Cardiac muscle cell (in vitro differentiated cells and primary cell): ENCODE measurements at regions not wholly inside any gene's neighbourhood (a gene's known extent, or its start where the extent isn't known, plus 50 kb on each side); places are given as distances from the start of the nearest gene placed in this dataset.

Experiments used
- DNase-seq, 2 donors: peaks; one replicate each; pipeline versions ENCODE4 v3.0.0 to v3.0.0-alpha.2; 2010 to 2017; ENCODE audit warnings: low read depth in 1 of 2, low spot score in 1 of 2
- H3K27ac ChIP-seq: fragments of 200-600 bp; sonication (generic); 2 replicates; pipeline ENCODE4 v1.5.1; 2016
- H3K27me3 ChIP-seq: fragments of 200-600 bp; sonication (generic); 2 replicates; pipeline ENCODE4 v1.6.0; 2016; ENCODE audit warnings: control low read depth
- H3K36me3 ChIP-seq: fragments of 200-600 bp; sonication (generic); 2 replicates; pipeline ENCODE4 v1.5.1; 2016; ENCODE audit warnings: control low read depth
- H3K4me1 ChIP-seq: fragments of 200-600 bp; sonication (generic); 2 replicates; pipeline ENCODE4 v1.8.1; 2017; ENCODE audit warnings: low read depth, mild to moderate bottlenecking, mixed run types
- H3K4me3 ChIP-seq: fragments of 200-600 bp; sonication (generic); 2 replicates; pipeline ENCODE4 v1.5.1; 2016; ENCODE audit warnings: mild to moderate bottlenecking
- H3K9me3 ChIP-seq: fragments of 200-600 bp; sonication (generic); 2 replicates; pipeline ENCODE4 v1.5.1; 2017; ENCODE audit warnings: low read depth, mild to moderate bottlenecking, control low read depth
- TF ChIP-seq, protein P1 (sequence below): IDR thresholded peaks from 2 replicates; pipeline ENCODE4 v1.5.1; 2012; ENCODE audit warnings: low read depth, mild to moderate bottlenecking, low read length

- DNase-seq = no peak
- no peaks in the 10 kb centered on the region for H3K27me3 ChIP-seq
- no peak overlapping the region for H3K27ac ChIP-seq
- no peaks in the 10 kb centered on the region for H3K4me1 ChIP-seq
- H3K9me3 ChIP-seq = no peaks in the 10 kb centered on the region
- TF ChIP-seq, protein P1, sequence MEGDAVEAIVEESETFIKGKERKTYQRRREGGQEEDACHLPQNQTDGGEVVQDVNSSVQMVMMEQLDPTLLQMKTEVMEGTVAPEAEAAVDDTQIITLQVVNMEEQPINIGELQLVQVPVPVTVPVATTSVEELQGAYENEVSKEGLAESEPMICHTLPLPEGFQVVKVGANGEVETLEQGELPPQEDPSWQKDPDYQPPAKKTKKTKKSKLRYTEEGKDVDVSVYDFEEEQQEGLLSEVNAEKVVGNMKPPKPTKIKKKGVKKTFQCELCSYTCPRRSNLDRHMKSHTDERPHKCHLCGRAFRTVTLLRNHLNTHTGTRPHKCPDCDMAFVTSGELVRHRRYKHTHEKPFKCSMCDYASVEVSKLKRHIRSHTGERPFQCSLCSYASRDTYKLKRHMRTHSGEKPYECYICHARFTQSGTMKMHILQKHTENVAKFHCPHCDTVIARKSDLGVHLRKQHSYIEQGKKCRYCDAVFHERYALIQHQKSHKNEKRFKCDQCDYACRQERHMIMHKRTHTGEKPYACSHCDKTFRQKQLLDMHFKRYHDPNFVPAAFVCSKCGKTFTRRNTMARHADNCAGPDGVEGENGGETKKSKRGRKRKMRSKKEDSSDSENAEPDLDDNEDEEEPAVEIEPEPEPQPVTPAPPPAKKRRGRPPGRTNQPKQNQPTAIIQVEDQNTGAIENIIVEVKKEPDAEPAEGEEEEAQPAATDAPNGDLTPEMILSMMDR = no peak
- no peaks in the 10 kb centered on the region for H3K36me3 ChIP-seq
- no peak overlapping the region for H3K4me3 ChIP-seq
Measured at GRCh38 chrX:41973208-41973607, 49.9 kb upstream of the CASK start.
